ENCODE measurements at regions not wholly inside any gene's neighbourhood (a gene's known extent, or its start where the extent isn't known, plus 50 kb on each side); places are given as distances from the start of the nearest gene placed in this dataset.

- TF ChIP-seq, protein P1, sequence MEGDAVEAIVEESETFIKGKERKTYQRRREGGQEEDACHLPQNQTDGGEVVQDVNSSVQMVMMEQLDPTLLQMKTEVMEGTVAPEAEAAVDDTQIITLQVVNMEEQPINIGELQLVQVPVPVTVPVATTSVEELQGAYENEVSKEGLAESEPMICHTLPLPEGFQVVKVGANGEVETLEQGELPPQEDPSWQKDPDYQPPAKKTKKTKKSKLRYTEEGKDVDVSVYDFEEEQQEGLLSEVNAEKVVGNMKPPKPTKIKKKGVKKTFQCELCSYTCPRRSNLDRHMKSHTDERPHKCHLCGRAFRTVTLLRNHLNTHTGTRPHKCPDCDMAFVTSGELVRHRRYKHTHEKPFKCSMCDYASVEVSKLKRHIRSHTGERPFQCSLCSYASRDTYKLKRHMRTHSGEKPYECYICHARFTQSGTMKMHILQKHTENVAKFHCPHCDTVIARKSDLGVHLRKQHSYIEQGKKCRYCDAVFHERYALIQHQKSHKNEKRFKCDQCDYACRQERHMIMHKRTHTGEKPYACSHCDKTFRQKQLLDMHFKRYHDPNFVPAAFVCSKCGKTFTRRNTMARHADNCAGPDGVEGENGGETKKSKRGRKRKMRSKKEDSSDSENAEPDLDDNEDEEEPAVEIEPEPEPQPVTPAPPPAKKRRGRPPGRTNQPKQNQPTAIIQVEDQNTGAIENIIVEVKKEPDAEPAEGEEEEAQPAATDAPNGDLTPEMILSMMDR (IDR thresholded peaks at IDR 0.05; ENCODE audit: low read length, missing control alignments): no peak
- no peak overlapping the region for H3K4me3 ChIP-seq (replicated peaks; ENCODE audit: low read depth, low read length)
- DNase-seq (ENCODE audit: low read depth): no peak
Measured at GRCh38 chr10:26381986-26382385, 56.2 kb upstream of the APBB1IP start.

DNA sequence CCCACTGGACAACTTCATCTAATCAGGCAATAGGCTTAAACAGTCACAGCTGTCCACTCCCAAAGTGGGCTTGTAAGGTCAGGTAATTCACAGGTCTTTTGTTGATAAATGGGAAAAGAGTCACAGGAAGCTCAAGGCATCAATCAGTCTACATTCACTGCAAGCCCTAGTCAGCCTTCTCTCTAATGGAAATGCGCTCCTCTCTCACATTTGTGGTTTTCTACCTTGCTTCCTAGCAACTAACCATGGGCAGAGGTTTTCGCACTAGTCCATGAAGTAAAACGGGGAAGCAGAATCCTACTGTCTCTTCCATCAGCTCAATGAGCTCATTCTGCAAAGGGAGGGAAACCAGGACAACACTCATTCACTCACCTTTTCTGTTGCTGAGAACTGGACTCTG lies 53.5 kb upstream of the APBB1IP start:
- no peak for DNase-seq (ENCODE audit: low read depth)
- H3K4me3 ChIP-seq (replicated peaks; ENCODE audit: low read depth, low read length): no peak overlapping the region
- TF ChIP-seq, protein P1 (IDR thresholded peaks at IDR 0.05; ENCODE audit: low read length, missing control alignments): no peak

GRCh38 chr10:26385443-26385842 lies 52.7 kb upstream of the APBB1IP start:
- H3K4me3 ChIP-seq (replicated peaks; ENCODE audit: low read depth, low read length): no peak overlapping the region
- TF ChIP-seq, protein P1 (IDR thresholded peaks at IDR 0.05; ENCODE audit: low read length, missing control alignments): no peak
- DNase-seq (ENCODE audit: low read depth): no peak

GRCh38 chr10:26386781-26387180 lies 51.4 kb upstream of the APBB1IP start:
- H3K4me3 ChIP-seq (replicated peaks; ENCODE audit: low read depth, low read length): no peak overlapping the region
- no peak for DNase-seq (ENCODE audit: low read depth)
- TF ChIP-seq, protein P1 (IDR thresholded peaks at IDR 0.05; ENCODE audit: low read length, missing control alignments): no peak
